ENCODE measurements at regions not wholly inside any gene's neighbourhood (a gene's known extent, or its start where the extent isn't known, plus 50 kb on each side); places are given as distances from the start of the nearest gene placed in this dataset.

DNA sequence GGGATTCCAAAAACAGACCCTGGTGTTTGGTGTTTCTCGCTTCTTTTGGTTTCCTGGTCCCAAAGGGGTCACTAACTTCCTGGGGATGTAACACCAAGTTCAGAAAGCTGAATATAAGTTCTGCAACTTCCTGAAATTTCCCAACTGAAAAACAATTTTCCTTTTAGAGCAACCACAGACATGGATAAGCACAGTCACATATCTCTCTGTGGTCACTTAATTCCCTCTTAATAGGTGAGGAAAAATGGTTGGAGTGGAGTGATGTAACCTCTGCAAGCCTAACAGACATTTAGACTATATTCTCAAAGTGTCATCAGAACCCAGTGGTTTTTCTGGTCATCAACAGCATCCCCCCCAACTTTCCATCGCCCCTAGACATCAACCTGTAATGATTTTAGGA is 135.3 kb downstream of the PRELID2 start:
- TF ChIP-seq, protein P1, sequence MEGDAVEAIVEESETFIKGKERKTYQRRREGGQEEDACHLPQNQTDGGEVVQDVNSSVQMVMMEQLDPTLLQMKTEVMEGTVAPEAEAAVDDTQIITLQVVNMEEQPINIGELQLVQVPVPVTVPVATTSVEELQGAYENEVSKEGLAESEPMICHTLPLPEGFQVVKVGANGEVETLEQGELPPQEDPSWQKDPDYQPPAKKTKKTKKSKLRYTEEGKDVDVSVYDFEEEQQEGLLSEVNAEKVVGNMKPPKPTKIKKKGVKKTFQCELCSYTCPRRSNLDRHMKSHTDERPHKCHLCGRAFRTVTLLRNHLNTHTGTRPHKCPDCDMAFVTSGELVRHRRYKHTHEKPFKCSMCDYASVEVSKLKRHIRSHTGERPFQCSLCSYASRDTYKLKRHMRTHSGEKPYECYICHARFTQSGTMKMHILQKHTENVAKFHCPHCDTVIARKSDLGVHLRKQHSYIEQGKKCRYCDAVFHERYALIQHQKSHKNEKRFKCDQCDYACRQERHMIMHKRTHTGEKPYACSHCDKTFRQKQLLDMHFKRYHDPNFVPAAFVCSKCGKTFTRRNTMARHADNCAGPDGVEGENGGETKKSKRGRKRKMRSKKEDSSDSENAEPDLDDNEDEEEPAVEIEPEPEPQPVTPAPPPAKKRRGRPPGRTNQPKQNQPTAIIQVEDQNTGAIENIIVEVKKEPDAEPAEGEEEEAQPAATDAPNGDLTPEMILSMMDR (IDR thresholded peaks at IDR 0.05): no peak
- TF ChIP-seq POLR2A (IDR thresholded peaks at IDR 0.05; ENCODE audit: low read length) (no peak), BHLHE40 (IDR thresholded peaks at IDR 0.05; ENCODE audit: low read depth, low read length) (no peak), JUN (IDR thresholded peaks at IDR 0.05) (no peak), RCOR1 (IDR thresholded peaks at IDR 0.05; ENCODE audit: low read depth, low read length) (no peak), RAD21 (conservative IDR thresholded peaks at IDR 0.05 in 1 of 2, IDR thresholded peaks at IDR 0.05 in 1 of 2) (no peak), ESRRA (IDR thresholded peaks at IDR 0.05; ENCODE audit: borderline replicate concordance, low read length) (no peak), NR3C1 (IDR thresholded peaks at IDR 0.05) (no peak)
- TF ChIP-seq, protein P2, sequence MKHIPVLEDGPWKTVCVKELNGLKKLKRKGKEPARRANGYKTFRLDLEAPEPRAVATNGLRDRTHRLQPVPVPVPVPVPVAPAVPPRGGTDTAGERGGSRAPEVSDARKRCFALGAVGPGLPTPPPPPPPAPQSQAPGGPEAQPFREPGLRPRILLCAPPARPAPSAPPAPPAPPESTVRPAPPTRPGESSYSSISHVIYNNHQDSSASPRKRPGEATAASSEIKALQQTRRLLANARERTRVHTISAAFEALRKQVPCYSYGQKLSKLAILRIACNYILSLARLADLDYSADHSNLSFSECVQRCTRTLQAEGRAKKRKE (CRISPR knock-in tag; IDR thresholded peaks at IDR 0.05; ENCODE audit: low read depth): no peak

All from A549 (cell line).